ENCODE measurements at regions not wholly inside any gene's neighbourhood (a gene's known extent, or its start where the extent isn't known, plus 50 kb on each side); places are given as distances from the start of the nearest gene placed in this dataset.
A peak's percentile ranks its signal among the peaks of the same experiment; 100 is the strongest.

- Mint-ChIP-seq H3K27ac (ENCODE audit: unreplicated experiment) (no peak overlapping the region), H3K9me3 (ENCODE audit: unreplicated experiment) (no peaks in the 10 kb centered on the region), H3K4me3 (ENCODE audit: unreplicated experiment) (no peak overlapping the region), H3K36me3 (ENCODE audit: low read depth, unreplicated experiment) (no peaks in the 10 kb centered on the region), H3K4me1 (ENCODE audit: low read depth, unreplicated experiment) (peaks cover 4% of the 10 kb centered on the region), H3K27me3 (ENCODE audit: low read depth, unreplicated experiment) (peaks cover 3% of the 10 kb centered on the region)
- peaks cover 14% of the 10 kb centered on the region for H3K27me3 ChIP-seq (ENCODE audit: insufficient read depth, low read length)
- no peak overlapping the region for H3K27ac ChIP-seq (ENCODE audit: low read depth, low read length)
- no peaks in the 10 kb centered on the region for H4K20me1 ChIP-seq (ENCODE audit: insufficient read depth, low read length)
- FAIRE-seq (no peak), DNase-seq (ENCODE audit: low read depth) (peak; percentile 14)
- H3K9me3 ChIP-seq (ENCODE audit: insufficient read depth, low read depth, low read length), result no peaks in the 10 kb centered on the region
- H3K79me2 ChIP-seq (ENCODE audit: insufficient read depth, low read length), result no peaks in the 10 kb centered on the region
- no peak overlapping the region for H3K4me2 ChIP-seq (ENCODE audit: low read length)
- no peak overlapping the region for H3K9ac ChIP-seq (ENCODE audit: low read length)
- TF ChIP-seq EZH2 (IDR thresholded peaks at IDR 0.05; ENCODE audit: insufficient read depth, low read length), result no peak
- TF ChIP-seq, protein P1, sequence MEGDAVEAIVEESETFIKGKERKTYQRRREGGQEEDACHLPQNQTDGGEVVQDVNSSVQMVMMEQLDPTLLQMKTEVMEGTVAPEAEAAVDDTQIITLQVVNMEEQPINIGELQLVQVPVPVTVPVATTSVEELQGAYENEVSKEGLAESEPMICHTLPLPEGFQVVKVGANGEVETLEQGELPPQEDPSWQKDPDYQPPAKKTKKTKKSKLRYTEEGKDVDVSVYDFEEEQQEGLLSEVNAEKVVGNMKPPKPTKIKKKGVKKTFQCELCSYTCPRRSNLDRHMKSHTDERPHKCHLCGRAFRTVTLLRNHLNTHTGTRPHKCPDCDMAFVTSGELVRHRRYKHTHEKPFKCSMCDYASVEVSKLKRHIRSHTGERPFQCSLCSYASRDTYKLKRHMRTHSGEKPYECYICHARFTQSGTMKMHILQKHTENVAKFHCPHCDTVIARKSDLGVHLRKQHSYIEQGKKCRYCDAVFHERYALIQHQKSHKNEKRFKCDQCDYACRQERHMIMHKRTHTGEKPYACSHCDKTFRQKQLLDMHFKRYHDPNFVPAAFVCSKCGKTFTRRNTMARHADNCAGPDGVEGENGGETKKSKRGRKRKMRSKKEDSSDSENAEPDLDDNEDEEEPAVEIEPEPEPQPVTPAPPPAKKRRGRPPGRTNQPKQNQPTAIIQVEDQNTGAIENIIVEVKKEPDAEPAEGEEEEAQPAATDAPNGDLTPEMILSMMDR (IDR thresholded peaks at IDR 0.05; ENCODE audit: insufficient read depth, low read depth, low read length), result no peak
- H3K4me3 ChIP-seq (ENCODE audit: insufficient read depth, low read depth, low read length), result no peak overlapping the region
- H3K36me3 ChIP-seq (ENCODE audit: insufficient read depth, low read length), result no peaks in the 10 kb centered on the region
- no peaks in the 10 kb centered on the region for H3K4me1 ChIP-seq (ENCODE audit: insufficient read depth, low read length)
- H2AFZ ChIP-seq (ENCODE audit: low read depth, low read length), result no peak overlapping the region
These were observed 92.9 kb upstream of the USP47 start for GRCh38 chr11:11748706-11749365.

- Histone ChIP-seq H3K27ac (ENCODE audit: low read depth, low read length) (no peak overlapping the region), H3K9ac (ENCODE audit: low read length) (no peak overlapping the region), H3K9me3 (ENCODE audit: insufficient read depth, low read depth, low read length) (no peaks in the 10 kb centered on the region), H2AFZ (ENCODE audit: low read depth, low read length) (no peak overlapping the region), H3K27me3 (ENCODE audit: insufficient read depth, low read length) (peaks cover 3% of the 10 kb centered on the region), H3K79me2 (ENCODE audit: insufficient read depth, low read length) (no peaks in the 10 kb centered on the region), H3K4me1 (ENCODE audit: insufficient read depth, low read length) (no peaks in the 10 kb centered on the region), H3K4me3 (ENCODE audit: insufficient read depth, low read depth, low read length) (no peak overlapping the region), H3K4me2 (ENCODE audit: low read length) (no peak overlapping the region), H3K36me3 (ENCODE audit: insufficient read depth, low read length) (no peaks in the 10 kb centered on the region), H4K20me1 (ENCODE audit: insufficient read depth, low read length) (no peaks in the 10 kb centered on the region)
- no peak for DNase-seq (ENCODE audit: low read depth)
- Mint-ChIP-seq H3K4me3 (ENCODE audit: unreplicated experiment) (no peak overlapping the region), H3K27me3 (ENCODE audit: low read depth, unreplicated experiment) (peaks cover 2% of the 10 kb centered on the region), H3K9me3 (ENCODE audit: unreplicated experiment) (no peaks in the 10 kb centered on the region), H3K4me1 (ENCODE audit: low read depth, unreplicated experiment) (peaks cover 4% of the 10 kb centered on the region), H3K36me3 (ENCODE audit: low read depth, unreplicated experiment) (no peaks in the 10 kb centered on the region), H3K27ac (ENCODE audit: unreplicated experiment) (no peak overlapping the region)
- TF ChIP-seq, protein P1 (IDR thresholded peaks at IDR 0.05; ENCODE audit: insufficient read depth, low read depth, low read length), result no peak
- TF ChIP-seq EZH2 (IDR thresholded peaks at IDR 0.05; ENCODE audit: insufficient read depth, low read length), result no peak
- no peak for FAIRE-seq
These were observed 94.2 kb upstream of the USP47 start for GRCh38 chr11:11747570-11747969.

- H3K9ac ChIP-seq (ENCODE audit: low read length), result no peak overlapping the region
- no peak overlapping the region for H3K4me3 Mint-ChIP-seq (ENCODE audit: unreplicated experiment)
- no peaks in the 10 kb centered on the region for H3K9me3 Mint-ChIP-seq (ENCODE audit: unreplicated experiment)
- H2AFZ ChIP-seq (ENCODE audit: low read depth, low read length), result no peak overlapping the region
- no peaks in the 10 kb centered on the region for H3K79me2 ChIP-seq (ENCODE audit: insufficient read depth, low read length)
- TF ChIP-seq EZH2 (IDR thresholded peaks at IDR 0.05; ENCODE audit: insufficient read depth, low read length), result no peak
- TF ChIP-seq, protein P1 (IDR thresholded peaks at IDR 0.05; ENCODE audit: insufficient read depth, low read depth, low read length), result no peak
- H3K36me3 ChIP-seq (ENCODE audit: insufficient read depth, low read length), result no peaks in the 10 kb centered on the region
- H3K27ac ChIP-seq (ENCODE audit: low read depth, low read length), result no peak overlapping the region
- H4K20me1 ChIP-seq (ENCODE audit: insufficient read depth, low read length), result no peaks in the 10 kb centered on the region
- no peaks in the 10 kb centered on the region for H3K9me3 ChIP-seq (ENCODE audit: insufficient read depth, low read depth, low read length)
- no peaks in the 10 kb centered on the region for H3K27me3 ChIP-seq (ENCODE audit: insufficient read depth, low read length)
- H3K4me1 Mint-ChIP-seq (ENCODE audit: low read depth, unreplicated experiment), result peaks cover 4% of the 10 kb centered on the region
- FAIRE-seq (no peak), DNase-seq (ENCODE audit: low read depth) (no peak)
- no peak overlapping the region for H3K4me2 ChIP-seq (ENCODE audit: low read length)
- no peaks in the 10 kb centered on the region for H3K4me1 ChIP-seq (ENCODE audit: insufficient read depth, low read length)
- H3K4me3 ChIP-seq (ENCODE audit: insufficient read depth, low read depth, low read length), result no peak overlapping the region
- H3K27me3 Mint-ChIP-seq (ENCODE audit: low read depth, unreplicated experiment), result peaks cover 8% of the 10 kb centered on the region
- H3K27ac Mint-ChIP-seq (ENCODE audit: unreplicated experiment), result no peak overlapping the region
- H3K36me3 Mint-ChIP-seq (ENCODE audit: low read depth, unreplicated experiment), result no peaks in the 10 kb centered on the region
These were observed 95.3 kb upstream of the USP47 start for GRCh38 chr11:11746449-11746848.
